ENCODE measurements at regions not wholly inside any gene's neighbourhood (a gene's known extent, or its start where the extent isn't known, plus 50 kb on each side); places are given as distances from the start of the nearest gene placed in this dataset.

DNA sequence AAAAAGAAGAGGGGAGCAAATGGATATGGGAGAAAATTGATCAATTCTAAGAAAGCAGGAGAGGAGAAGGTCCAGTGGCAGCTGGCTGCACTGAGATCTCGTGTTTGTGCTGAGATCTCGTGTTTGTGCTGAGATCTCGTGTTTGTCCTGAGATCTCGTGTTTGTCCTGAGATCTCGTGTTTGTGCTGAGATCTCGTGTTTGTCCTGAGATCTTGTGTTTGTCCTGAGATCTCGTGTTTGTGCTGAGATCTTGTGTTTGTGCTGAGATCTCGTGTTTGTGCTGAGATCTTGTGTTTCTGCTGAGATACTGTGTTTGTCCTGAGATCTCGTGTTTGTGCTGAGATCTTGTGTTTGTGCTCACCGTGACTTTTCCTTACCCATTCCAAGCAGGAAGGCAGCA, 254.4 kb downstream of the BCL2 start:
- TF ChIP-seq, protein P1, sequence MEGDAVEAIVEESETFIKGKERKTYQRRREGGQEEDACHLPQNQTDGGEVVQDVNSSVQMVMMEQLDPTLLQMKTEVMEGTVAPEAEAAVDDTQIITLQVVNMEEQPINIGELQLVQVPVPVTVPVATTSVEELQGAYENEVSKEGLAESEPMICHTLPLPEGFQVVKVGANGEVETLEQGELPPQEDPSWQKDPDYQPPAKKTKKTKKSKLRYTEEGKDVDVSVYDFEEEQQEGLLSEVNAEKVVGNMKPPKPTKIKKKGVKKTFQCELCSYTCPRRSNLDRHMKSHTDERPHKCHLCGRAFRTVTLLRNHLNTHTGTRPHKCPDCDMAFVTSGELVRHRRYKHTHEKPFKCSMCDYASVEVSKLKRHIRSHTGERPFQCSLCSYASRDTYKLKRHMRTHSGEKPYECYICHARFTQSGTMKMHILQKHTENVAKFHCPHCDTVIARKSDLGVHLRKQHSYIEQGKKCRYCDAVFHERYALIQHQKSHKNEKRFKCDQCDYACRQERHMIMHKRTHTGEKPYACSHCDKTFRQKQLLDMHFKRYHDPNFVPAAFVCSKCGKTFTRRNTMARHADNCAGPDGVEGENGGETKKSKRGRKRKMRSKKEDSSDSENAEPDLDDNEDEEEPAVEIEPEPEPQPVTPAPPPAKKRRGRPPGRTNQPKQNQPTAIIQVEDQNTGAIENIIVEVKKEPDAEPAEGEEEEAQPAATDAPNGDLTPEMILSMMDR (conservative IDR thresholded peaks at IDR 0.05; ENCODE audit: low read depth, low read length) = no peak
- TF ChIP-seq, protein P2, sequence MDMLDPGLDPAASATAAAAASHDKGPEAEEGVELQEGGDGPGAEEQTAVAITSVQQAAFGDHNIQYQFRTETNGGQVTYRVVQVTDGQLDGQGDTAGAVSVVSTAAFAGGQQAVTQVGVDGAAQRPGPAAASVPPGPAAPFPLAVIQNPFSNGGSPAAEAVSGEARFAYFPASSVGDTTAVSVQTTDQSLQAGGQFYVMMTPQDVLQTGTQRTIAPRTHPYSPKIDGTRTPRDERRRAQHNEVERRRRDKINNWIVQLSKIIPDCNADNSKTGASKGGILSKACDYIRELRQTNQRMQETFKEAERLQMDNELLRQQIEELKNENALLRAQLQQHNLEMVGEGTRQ (IDR thresholded peaks at IDR 0.05; ENCODE audit: low read depth, low read length) = no peak
- TF ChIP-seq FOS (IDR thresholded peaks at IDR 0.05; ENCODE audit: low read depth, low read length) (no peak), RCOR1 (IDR thresholded peaks at IDR 0.05; ENCODE audit: insufficient replicate concordance, low read length) (no peak), CEBPB (IDR thresholded peaks at IDR 0.05; ENCODE audit: low read depth, low read length) (no peak), POLR2A (IDR thresholded peaks at IDR 0.05; ENCODE audit: low read depth, low read length) (no peak), RAD21 (IDR thresholded peaks at IDR 0.05; ENCODE audit: low read length) (no peak), RFX5 (IDR thresholded peaks at IDR 0.05; ENCODE audit: low read depth, low read length) (no peak), CHD1 (IDR thresholded peaks at IDR 0.05; ENCODE audit: low read depth, low read length) (no peak), BHLHE40 (IDR thresholded peaks at IDR 0.05; ENCODE audit: low read depth, low read length) (no peak)
